ENCODE measurements at regions not wholly inside any gene's neighbourhood (a gene's known extent, or its start where the extent isn't known, plus 50 kb on each side); places are given as distances from the start of the nearest gene placed in this dataset.

DNA sequence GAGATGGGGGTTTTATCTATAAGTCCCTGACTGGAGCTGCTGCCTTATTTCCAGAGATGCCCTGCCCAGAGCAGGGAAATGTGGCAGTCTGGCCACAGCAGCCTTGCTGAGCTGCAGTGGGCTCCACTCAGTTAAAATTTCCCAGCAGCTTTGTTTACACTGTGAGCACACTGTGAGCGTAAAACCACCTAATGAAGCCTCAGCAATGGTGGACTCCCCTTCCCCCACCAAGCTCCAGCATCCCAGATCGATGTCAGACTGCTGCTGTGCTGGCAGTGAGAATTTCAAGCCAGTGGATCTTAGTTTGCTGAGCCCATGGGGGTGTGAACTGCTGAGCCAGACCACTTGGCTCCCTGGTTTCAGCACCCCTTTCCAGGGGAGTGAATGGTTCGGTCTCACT is 208.7 kb upstream of the RAI14 start:
- TF ChIP-seq POLR2A (IDR thresholded peaks at IDR 0.05) (no peak), CTCF (IDR thresholded peaks at IDR 0.05) (no peak), EP300 (IDR thresholded peaks at IDR 0.05) (no peak)

All from tibial nerve (tissue), 4 donors.